ENCODE measurements at regions not wholly inside any gene's neighbourhood (a gene's known extent, or its start where the extent isn't known, plus 50 kb on each side); places are given as distances from the start of the nearest gene placed in this dataset.

DNA sequence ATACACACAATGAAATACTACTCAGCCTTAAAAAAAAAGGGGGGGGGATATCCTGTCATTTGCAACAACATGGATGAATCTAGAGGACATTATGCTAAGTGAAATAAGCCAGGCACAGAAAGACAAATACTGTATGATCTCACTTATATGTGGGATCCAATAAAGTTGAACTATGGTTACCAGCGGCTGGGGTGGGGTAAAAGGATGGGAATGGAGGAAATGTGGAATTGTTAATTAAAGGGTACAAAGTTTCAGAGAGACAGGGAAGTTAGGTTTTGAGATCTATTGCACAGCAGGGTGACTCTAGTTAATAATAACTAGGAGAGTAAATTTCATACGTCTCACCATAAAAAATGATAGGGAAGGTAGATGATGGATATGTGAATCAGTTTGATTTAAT, 76.2 kb upstream of the ZNF608 start:
- intact Hi-C loops (cut with micrococcal nuclease; ENCODE audit: unreplicated experiment), result no loop called here
- ChIA-PET CTCF (ENCODE audit: unreplicated experiment) (no interaction called here), POLR2A (no interaction called here)
- Histone ChIP-seq H3K79me2 (ENCODE audit: insufficient read depth, low read depth, low read length) (no peaks in the 10 kb centered on the region), H4K20me1 (ENCODE audit: insufficient read depth, low read length) (no peaks in the 10 kb centered on the region), H3K36me3 (ENCODE audit: insufficient read depth, low read length) (no peaks in the 10 kb centered on the region), H3K4me1 (ENCODE audit: insufficient read depth, low read length, poor library complexity, severe bottlenecking) (peaks cover 26% of the 10 kb centered on the region), H3K4me3 (ENCODE audit: low read depth, low read length, poor library complexity, severe bottlenecking) (no peak overlapping the region), H3K9me2 (ENCODE audit: insufficient read depth, low read length) (no peaks in the 10 kb centered on the region), H3K4me2 (ENCODE audit: low read length) (no peak overlapping the region), H2AFZ (ENCODE audit: low read length) (no peak overlapping the region), H3K27ac (ENCODE audit: low read depth, low read length, poor library complexity, severe bottlenecking) (no peak overlapping the region), H3K9me3 (ENCODE audit: low read length) (no peaks in the 10 kb centered on the region)
- no TSS peak for BruUV-seq (replicated peaks)
- DNase-seq (ENCODE audit: low spot score), result no peak
- TF ChIP-seq, protein P1, sequence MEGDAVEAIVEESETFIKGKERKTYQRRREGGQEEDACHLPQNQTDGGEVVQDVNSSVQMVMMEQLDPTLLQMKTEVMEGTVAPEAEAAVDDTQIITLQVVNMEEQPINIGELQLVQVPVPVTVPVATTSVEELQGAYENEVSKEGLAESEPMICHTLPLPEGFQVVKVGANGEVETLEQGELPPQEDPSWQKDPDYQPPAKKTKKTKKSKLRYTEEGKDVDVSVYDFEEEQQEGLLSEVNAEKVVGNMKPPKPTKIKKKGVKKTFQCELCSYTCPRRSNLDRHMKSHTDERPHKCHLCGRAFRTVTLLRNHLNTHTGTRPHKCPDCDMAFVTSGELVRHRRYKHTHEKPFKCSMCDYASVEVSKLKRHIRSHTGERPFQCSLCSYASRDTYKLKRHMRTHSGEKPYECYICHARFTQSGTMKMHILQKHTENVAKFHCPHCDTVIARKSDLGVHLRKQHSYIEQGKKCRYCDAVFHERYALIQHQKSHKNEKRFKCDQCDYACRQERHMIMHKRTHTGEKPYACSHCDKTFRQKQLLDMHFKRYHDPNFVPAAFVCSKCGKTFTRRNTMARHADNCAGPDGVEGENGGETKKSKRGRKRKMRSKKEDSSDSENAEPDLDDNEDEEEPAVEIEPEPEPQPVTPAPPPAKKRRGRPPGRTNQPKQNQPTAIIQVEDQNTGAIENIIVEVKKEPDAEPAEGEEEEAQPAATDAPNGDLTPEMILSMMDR (conservative IDR thresholded peaks at IDR 0.05; ENCODE audit: low read length), result no peak
- TF ChIP-seq EZH2phosphoT487 (IDR thresholded peaks at IDR 0.05; ENCODE audit: borderline replicate concordance, low read depth, low read length), result no peak

DNA sequence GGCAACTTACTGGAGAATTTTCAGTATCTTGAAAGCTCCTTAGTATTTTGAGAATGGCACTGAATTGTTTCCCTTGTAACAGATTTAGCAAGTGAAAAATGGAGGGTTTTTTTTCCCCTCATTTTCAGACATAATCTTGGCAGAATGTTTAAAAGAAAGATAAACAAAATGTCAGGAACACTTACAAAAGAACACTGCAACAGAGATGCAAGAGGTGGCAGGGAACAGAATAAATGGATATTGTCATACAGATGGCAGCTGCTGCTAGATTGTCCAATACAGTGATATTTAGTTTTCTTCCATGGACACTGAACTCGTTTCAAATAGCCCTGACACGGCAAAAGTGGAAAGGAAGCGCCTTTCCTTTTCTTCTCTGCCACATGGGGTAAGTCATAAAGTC, 76.9 kb upstream of the ZNF608 start:
- no peaks in the 10 kb centered on the region for H4K20me1 ChIP-seq (ENCODE audit: insufficient read depth, low read length)
- CTCF ChIA-PET (ENCODE audit: unreplicated experiment), result no interaction called here
- BruUV-seq (replicated peaks), result no TSS peak
- no peak for DNase-seq (ENCODE audit: low spot score)
- no peak overlapping the region for H2AFZ ChIP-seq (ENCODE audit: low read length)
- H3K36me3 ChIP-seq (ENCODE audit: insufficient read depth, low read length), result no peaks in the 10 kb centered on the region
- no peaks in the 10 kb centered on the region for H3K9me2 ChIP-seq (ENCODE audit: insufficient read depth, low read length)
- POLR2A ChIA-PET, result no interaction called here
- no peak for TF ChIP-seq EZH2phosphoT487 (IDR thresholded peaks at IDR 0.05; ENCODE audit: borderline replicate concordance, low read depth, low read length)
- TF ChIP-seq, protein P1 (conservative IDR thresholded peaks at IDR 0.05; ENCODE audit: low read length), result no peak
- no peak overlapping the region for H3K4me3 ChIP-seq (ENCODE audit: low read depth, low read length, poor library complexity, severe bottlenecking)
- H3K9me3 ChIP-seq (ENCODE audit: low read length), result no peaks in the 10 kb centered on the region
- no peak overlapping the region for H3K27ac ChIP-seq (ENCODE audit: low read depth, low read length, poor library complexity, severe bottlenecking)
- peaks cover 28% of the 10 kb centered on the region for H3K4me1 ChIP-seq (ENCODE audit: insufficient read depth, low read length, poor library complexity, severe bottlenecking)
- no peaks in the 10 kb centered on the region for H3K79me2 ChIP-seq (ENCODE audit: insufficient read depth, low read depth, low read length)
- H3K4me2 ChIP-seq (ENCODE audit: low read length), result no peak overlapping the region
- intact Hi-C loops (cut with micrococcal nuclease; ENCODE audit: unreplicated experiment), result no loop called here

DNA sequence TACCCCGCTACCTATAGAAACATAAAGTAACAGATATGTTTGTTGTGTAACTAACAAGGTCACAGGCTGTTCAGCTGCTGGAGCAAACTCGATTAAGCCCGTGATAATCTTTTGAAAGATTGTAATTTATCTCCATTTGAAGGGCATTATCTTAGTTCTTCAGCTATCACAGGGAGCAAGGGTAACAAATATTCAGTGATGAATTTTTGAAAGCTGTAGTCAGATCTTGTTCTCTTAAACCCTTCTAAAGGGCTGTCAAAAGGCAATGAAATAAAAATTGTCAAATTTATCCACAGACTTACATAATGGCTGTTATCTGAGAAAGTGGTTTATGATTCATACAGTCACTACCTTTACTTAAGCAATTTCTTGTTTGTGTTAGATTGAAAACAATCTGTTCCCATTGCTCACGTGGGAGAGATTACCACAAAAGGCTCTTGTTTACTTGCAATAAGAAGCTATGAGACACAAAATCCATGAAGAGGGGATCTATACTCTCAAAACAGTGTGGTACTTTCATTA, 78.3 kb upstream of the ZNF608 start:
- no TSS peak for BruUV-seq (replicated peaks)
- Histone ChIP-seq H3K36me3 (ENCODE audit: insufficient read depth, low read length) (no peaks in the 10 kb centered on the region), H3K79me2 (ENCODE audit: insufficient read depth, low read depth, low read length) (no peaks in the 10 kb centered on the region), H2AFZ (ENCODE audit: low read length) (peak overlapping the region; percentile 95), H3K4me3 (ENCODE audit: low read depth, low read length, poor library complexity, severe bottlenecking) (peak overlapping the region; percentile 46), H3K27ac (ENCODE audit: low read depth, low read length, poor library complexity, severe bottlenecking) (peak overlapping the region; percentile 80), H3K4me2 (ENCODE audit: low read length) (peak overlapping the region; percentile 71), H3K9me3 (ENCODE audit: low read length) (no peaks in the 10 kb centered on the region), H3K9me2 (ENCODE audit: insufficient read depth, low read length) (no peaks in the 10 kb centered on the region), H3K4me1 (ENCODE audit: insufficient read depth, low read length, poor library complexity, severe bottlenecking) (peaks cover 33% of the 10 kb centered on the region), H4K20me1 (ENCODE audit: insufficient read depth, low read length) (no peaks in the 10 kb centered on the region)
- intact Hi-C loops (cut with micrococcal nuclease; ENCODE audit: unreplicated experiment), result loop anchor here (2.0 to 5.0 kb wide), 3 partner anchors 77 to 182 kb away; partner anchors contain the start of gene ZNF608
- ChIA-PET POLR2A (interaction anchor here (0.6 to 1.9 kb wide), 15 partner anchors 11 to 1787 kb away, joined by 3 to 9 read pairs (median 4); no protein-coding TSS in a partner anchor), CTCF (ENCODE audit: unreplicated experiment) (no interaction called here)
- no peak for TF ChIP-seq EZH2phosphoT487 (IDR thresholded peaks at IDR 0.05; ENCODE audit: borderline replicate concordance, low read depth, low read length)
- TF ChIP-seq, protein P1 (conservative IDR thresholded peaks at IDR 0.05; ENCODE audit: low read length), result no peak
- no peak for DNase-seq (ENCODE audit: low spot score)
